ENCODE measurements at regions not wholly inside any gene's neighbourhood (a gene's known extent, or its start where the extent isn't known, plus 50 kb on each side); places are given as distances from the start of the nearest gene placed in this dataset.
"Not testable (repeated sequence)": the region's sequence is repeated elsewhere in the genome, so short reads cannot be mapped to it uniquely, and the experiment has no call there.

DNA sequence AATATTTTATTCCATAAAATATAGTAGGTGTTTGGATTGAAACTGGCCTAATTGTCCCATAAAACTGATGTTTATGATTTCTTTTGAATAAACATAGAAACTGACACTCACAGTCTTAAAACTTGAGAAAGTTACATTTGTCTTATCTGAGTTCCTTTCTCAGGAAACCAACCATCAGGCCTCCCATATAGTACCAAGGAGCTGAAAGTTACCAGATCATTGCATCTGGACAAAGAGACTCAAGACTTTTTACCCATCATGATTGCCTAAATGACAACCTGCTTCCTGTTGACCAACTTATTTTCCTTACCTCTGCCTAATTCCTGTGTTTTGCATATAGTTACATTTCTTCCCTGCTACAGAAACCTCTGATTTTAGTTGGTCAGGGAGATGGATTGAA lies 137.0 kb upstream of the XPO1 start:
- no peak for DNase-seq

DNA sequence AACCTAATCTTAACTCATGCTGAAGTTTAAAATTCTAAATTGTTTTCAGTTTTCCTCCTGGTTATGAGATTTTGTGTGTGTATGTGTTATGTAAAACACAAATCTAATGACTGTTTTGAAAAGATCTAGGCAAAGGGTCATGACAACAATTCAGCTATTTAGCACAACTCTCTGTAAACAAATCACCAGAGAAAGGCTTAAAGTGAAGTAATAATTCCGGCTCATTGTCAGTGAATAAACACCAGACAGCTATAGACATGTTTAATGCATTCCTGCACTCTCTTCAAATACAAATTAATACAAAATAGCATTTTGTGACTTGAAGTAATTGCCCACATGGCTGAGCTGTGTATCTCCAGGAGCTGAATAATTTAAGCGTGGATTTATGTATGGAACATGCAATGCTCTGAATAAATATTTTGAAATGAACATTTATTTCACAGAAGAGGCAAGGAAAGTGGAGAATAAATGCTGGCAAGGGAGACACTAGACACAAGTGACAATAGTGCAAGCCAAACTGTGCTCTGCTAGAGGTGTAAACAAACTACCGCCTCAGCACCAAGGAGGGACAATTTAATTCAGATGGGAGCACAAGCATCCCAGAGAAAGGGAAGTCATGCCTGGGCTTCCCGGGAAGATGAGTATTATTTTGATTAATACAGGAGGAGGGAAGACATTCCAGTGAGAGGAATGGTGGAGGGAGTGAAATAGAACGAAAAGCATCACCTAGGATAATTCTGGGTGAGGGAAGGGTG lies 133.6 kb upstream of the XPO1 start:
- DNase-seq = no peak

DNA sequence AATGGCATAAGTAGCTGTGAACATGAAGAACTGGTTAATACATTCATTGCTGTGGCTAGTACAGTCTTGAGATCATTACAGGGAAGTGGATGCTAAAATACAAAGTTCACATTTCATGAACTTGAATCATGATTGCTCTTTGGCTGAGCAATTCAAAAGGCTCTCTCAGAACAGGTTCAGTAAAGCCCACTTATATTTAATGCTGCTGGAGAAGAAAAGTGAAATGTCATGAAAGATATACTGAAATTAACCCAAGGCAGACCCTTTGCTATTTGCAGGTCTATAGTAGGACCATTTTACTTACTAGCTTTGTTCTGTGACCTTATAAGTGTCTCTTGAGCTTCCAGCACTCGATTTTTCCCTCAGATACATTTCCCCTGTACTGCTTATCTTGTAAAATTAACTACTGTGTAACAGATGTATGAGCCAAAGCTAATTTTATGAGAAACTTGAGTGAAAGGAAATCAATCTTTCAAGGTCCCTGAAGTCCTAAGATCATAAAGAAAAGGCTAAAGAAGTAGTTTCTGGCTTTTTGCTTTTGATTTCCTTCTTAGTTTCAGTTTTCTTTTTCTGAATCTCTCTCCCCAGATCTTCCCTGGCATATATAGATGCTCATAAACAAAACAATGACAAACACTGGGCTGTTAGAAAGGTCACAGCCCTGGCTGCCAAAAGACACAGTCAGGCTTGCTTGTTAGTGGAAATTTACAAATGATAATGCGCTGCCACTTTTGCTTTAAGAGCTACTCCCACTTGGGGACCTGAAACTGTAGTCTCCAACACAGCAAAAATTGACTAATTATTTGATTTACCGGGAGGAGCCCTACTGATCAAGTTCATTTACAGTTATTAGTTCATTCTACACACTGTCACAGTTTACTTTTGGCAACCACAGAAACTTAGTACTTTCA lies 132.7 kb upstream of the XPO1 start:
- no peak for DNase-seq

- DNase-seq = no peak
Measured at GRCh38 chr2:61664190-61664589, 126.0 kb upstream of the XPO1 start.

DNA sequence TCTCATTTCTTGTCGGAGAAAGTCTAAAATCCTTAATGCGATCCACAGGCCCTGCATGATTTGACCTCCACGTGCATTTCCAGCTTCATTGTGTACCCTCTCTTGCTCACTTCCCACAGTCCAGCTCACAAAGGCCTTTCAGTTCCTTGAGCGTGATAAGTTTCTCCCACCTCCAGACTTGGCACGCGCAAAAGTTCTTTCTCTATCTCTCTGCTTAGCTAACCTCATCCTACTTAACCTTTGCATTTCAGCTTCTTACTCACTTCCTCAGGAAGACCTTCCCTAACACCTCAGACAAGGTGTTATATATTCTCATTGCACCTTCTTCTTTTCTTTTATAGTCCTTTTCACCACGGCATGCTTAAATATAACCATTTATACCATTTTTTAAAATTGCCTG lies 124.8 kb upstream of the XPO1 start:
- DNase-seq = no peak

DNA sequence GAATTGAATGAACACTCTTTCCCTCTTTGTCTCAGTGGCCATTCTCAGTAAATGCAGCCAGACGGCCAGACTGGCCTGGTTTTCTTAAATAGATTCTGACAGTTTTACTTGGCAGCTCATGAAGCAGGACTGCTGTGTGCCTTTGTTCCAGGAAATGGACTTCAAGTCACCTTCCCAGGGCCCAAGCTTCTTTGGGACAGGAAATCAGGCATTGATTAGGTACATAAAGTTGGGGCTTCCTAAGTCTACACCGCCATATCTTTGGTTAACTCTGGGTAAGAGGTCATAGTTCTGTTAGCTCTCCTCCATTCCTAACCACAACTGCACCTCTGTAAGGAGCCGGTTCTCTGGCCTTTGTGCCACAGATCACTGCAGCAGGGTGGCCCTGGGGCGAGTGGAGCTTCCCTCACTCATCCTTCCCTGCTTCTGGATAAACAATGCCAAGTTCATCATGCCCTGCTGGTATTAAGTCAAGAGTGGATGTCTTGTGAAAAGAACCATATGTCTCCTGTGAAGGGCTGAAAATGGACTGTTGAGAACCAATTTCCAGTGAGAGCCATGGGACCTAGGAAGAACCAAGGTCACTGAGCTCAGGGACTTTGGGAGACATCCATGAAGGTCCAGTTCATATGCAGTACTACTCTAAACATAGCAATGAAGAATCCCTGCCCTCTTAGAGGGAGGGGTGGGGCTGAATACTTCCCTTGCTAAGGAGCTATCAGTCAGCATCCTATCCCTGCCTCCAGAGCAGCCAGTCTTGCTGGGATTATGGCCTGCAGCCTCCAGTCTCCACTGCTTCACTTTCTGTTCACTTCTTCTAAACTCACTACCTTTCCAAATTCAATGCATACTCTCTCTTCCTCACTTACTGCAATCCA lies 122.6 kb upstream of the XPO1 start:
- DNase-seq = no peak

GRCh38 chr2:61658841-61659780 lies 121.0 kb upstream of the XPO1 start:
- no peak for DNase-seq

- not testable (repeated sequence) for DNase-seq
Measured at GRCh38 chr2:61649946-61650345, 111.8 kb upstream of the XPO1 start.

DNA sequence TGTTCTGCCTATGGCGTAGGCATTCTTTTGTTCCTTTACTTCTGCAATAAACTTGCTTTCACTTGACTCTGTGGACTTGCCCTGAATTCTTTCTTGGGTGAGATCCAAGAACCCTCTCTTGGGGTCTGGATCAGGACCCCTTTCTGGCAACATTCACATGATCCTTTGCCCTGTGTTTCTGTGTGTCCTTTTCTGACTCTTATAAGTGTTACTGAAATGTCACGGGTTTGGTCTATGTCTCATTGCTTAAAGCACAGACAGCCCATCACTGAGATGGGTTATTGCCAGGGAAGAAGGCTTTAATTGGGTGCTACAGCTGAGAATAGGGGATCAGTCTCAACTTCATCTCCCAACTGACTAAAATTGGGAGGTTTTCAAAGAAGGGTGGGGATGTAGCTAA lies 110.9 kb upstream of the XPO1 start:
- no peak for DNase-seq

DNA sequence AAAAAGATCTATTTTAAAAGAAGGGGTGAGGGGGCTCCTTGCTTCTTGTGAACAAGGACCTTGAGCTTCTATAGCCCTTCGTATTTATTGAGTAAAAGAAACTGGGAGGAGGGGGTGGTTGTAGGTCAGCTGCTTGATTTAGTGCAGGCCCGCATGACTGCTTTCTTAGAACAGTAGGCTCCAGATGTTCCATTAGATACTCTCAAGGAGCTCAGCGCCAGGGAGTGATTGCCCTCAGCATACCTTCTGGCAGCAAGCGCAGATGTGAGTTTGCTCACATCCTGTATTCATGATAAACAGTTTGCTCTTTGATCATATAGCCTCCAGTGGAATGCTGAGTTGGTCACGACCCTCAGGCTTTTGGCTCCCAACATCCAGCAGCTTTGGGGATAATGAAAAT lies 108.9 kb upstream of the XPO1 start:
- DNase-seq = no peak

GRCh38 chr2:61645911-61646310 lies 107.8 kb upstream of the XPO1 start:
- no peak for DNase-seq

GRCh38 chr2:61643153-61643552 lies 105.0 kb upstream of the XPO1 start:
- not testable (repeated sequence) for DNase-seq

GRCh38 chr2:61640406-61640805 lies 102.2 kb upstream of the XPO1 start:
- no peak for DNase-seq

DNA sequence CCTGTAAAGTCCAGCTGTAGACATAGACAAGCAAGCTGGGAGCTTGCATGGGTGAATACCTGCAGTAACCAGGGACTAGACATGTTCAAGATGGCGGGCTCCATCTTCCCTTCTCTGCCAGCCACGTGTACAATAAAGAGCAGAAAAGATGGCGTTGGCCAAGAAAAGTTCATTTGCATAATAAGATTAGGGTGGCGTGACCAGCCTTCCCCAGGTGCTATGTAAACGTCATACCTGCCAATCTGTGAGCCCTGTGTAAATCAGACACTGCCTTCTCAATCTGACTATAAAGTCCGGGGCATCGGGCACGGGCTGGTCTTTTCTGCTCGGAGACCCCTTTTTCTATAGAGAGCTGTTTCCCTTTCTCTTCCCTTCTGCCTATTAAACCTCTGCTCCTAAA lies 101.6 kb upstream of the XPO1 start:
- DNase-seq = no peak

DNA sequence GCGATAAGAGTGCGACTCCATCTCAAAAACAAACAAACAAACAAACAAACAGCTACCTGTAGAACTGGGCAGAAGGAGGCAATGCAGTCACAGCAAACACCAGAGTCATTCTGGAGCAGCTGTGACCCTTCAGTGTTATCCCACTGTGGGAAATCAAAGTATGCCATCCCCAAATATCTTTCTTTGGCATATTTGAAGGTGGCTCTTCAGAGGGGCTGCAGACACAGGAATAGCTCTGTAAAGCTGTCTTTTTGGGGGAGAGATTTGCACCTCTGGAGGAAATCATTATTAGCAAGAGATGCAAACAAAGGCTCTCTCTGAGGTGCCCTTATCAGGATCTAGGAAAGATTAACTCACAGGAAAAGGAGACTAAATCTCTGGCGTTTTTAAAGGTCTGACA lies 98.5 kb upstream of the XPO1 start:
- DNase-seq = no peak

GRCh38 chr2:61634512-61634911 lies 96.4 kb upstream of the XPO1 start:
- DNase-seq = no peak

DNA sequence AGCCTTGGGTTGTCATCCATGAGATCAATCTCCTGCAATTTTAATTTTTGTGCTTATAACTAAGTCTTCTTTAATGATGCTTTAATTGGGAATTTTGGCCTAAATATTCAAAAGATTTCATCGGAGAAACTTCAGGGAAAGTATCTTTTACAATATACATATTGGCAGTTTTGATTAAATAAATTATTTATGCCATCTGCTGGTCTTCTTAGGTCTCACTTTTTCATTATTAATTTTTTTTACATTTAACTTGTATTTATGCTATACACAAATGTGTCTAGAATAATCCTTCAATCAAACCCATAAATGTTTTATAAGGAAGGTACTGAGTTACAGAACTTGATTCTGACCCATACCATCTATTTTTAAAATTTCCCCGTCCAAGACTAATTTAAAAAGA lies 95.1 kb upstream of the XPO1 start:
- DNase-seq = no peak

DNA sequence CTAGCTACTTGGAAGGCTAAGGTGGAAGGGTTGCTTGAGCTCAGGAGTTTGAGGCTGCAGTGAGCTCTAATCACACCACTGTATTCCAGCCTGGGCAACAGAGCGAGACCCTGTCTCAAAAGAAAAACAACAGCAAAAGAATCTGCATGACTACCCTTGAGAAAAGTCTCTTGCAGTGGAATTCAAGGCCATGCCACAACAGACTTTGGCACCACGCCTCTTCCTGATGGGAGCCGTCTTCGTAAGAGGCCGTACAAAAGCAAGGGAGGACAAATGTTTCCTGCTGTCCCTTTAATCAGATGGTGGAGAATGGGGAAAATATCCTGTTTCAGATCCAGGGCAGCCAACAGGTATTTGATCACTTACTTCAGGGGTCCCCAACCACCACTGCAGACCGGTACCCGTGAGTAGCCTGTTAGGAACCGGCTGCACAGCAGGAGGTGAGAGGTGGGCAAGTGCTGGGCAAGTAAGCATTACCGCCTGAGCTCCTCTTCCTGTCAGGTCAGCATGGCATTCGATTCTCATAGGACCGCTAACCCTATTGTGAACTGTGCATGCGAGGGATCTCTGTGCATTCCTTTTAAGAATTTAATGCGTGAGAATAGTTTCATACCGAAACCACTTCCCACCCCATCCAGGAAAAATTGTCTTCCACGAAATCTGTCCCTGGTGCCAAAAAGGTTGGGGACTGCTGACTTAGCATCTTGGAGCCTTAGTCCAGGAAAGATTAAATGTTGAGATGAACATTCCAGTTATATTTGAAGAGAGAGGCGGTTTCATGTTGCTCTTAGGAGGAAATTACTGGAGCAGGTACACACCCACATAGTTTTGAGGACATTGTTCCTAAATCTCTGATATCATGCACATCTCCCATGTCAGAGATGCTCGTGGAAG lies 94.4 kb upstream of the XPO1 start:
- DNase-seq = no peak

GRCh38 chr2:61631321-61631720 lies 93.2 kb upstream of the XPO1 start:
- no peak for DNase-seq

GRCh38 chr2:61626827-61627226 lies 88.7 kb upstream of the XPO1 start:
- DNase-seq = no peak
